Lung (tissue), 11 donors: ENCODE measurements at regions not wholly inside any gene's neighbourhood (a gene's known extent, or its start where the extent isn't known, plus 50 kb on each side); places are given as distances from the start of the nearest gene placed in this dataset.

Experiments used
- ATAC-seq: fragments of 200-7000 bp; cut with Tn5 transposase; one replicate; pipeline ENCODE4 v1.9.1; 2020; ENCODE audit warnings: moderate number of reproducible peaks; ENCODE audit not compliant: insufficient read depth, low FRiP score
- DNase-seq, 3 donors: peaks; one replicate each; pipeline ENCODE4 v3.0.0-alpha.2; 2013 to 2017
- H3K27ac ChIP-seq, 2 donors: one replicate each; pipeline ENCODE4 v1.5.1; 2013; ENCODE audit warnings: mild to moderate bottlenecking in 2 of 2, moderate library complexity in 2 of 2, control low read depth in 1 of 2, inconsistent platforms in 1 of 2, low read depth in 1 of 2, low read length in 1 of 2
- H3K27me3 ChIP-seq, 3 donors: one replicate each; pipeline ENCODE4 v1.5.1; 2013; ENCODE audit warnings: low read length in 2 of 3; ENCODE audit not compliant: control insufficient read depth in 3 of 3, insufficient read depth in 3 of 3
- H3K36me3 ChIP-seq, 4 donors: one replicate each; pipeline ENCODE4 v1.5.1; 2013; ENCODE audit warnings: low read length in 4 of 4, mild to moderate bottlenecking in 1 of 4, moderate library complexity in 1 of 4; ENCODE audit not compliant: control insufficient read depth in 4 of 4, insufficient read depth in 4 of 4
- H3K4me1 ChIP-seq, 5 donors: one replicate each; pipeline ENCODE4 v1.5.1; 2013; ENCODE audit warnings: low read length in 5 of 5, mild to moderate bottlenecking in 2 of 5, moderate library complexity in 1 of 5; ENCODE audit not compliant: control insufficient read depth in 5 of 5, insufficient read depth in 5 of 5
- H3K4me3 ChIP-seq: one replicate; pipeline ENCODE4 v1.5.1; 2013; ENCODE audit warnings: mild to moderate bottlenecking, control low read depth, moderate library complexity
- H3K9ac ChIP-seq, 2 donors: one replicate each; pipeline ENCODE4 v1.5.1; 2013; ENCODE audit warnings: low read length in 2 of 2, control low read depth in 1 of 2; ENCODE audit not compliant: insufficient read depth in 1 of 2
- H3K9me3 ChIP-seq, 4 donors: one replicate each; pipeline ENCODE4 v1.5.1; 2013; ENCODE audit warnings: low read length in 3 of 4, mild to moderate bottlenecking in 1 of 4, moderate library complexity in 1 of 4; ENCODE audit not compliant: control insufficient read depth in 4 of 4, insufficient read depth in 3 of 4
- WGBS, 2 donors: extraction: QIAGEN DNeasy Blood & Tissue Kit; methylation state at CpG; one replicate each; pipeline ENCODE4 v1.1.7; 2013; 5-methylcytosine and 5-hydroxymethylcytosine counted together
- TF ChIP-seq, protein P1 (sequence below): IDR thresholded peaks from 2 replicates; pipeline ENCODE4 v1.5.1; 2012; ENCODE audit warnings: mild to moderate bottlenecking; ENCODE audit errors: control extremely low read depth, extremely low read depth
- donor health status: control.
- donor health status: control.
- donor health status: Bipolar disorder and iron deficiency.
- donor health status: healthy.
- donor health status: DM: yes; HTN: yes; CAD: no.

DNA sequence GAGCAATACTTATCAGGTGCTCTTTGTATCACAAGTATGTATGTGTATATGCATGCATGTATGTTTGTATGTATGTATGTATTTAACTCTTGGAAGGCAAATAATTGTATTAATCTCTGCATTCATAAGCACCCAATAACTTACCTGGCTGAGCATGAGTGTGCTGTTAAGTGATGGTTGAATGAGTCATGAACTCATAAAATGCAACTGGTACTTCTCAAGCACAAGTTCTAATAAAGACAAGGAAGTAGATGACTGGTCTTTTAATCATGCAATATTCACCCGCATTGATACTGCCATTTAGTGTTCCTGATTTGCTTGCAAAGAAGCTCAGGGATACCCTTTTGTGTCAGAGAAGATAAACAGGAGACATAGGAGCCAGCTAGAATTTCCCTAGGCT is 204.9 kb upstream of the TRPM3 start:
- WGBS, 2 donors, result 81 to 92% methylated on average over 1 of the region's 1 CpG
- Histone ChIP-seq H3K9ac (no peak overlapping the region), H3K9me3 (no peaks in the 10 kb centered on the region), H3K27me3 (no peaks in the 10 kb centered on the region), H3K4me3 (no peak overlapping the region), H3K27ac (no peak overlapping the region), H3K4me1 (no peaks in the 10 kb centered on the region), H3K36me3 (no peaks in the 10 kb centered on the region)
- DNase-seq (no peak), ATAC-seq (no peak)
- TF ChIP-seq, protein P1, sequence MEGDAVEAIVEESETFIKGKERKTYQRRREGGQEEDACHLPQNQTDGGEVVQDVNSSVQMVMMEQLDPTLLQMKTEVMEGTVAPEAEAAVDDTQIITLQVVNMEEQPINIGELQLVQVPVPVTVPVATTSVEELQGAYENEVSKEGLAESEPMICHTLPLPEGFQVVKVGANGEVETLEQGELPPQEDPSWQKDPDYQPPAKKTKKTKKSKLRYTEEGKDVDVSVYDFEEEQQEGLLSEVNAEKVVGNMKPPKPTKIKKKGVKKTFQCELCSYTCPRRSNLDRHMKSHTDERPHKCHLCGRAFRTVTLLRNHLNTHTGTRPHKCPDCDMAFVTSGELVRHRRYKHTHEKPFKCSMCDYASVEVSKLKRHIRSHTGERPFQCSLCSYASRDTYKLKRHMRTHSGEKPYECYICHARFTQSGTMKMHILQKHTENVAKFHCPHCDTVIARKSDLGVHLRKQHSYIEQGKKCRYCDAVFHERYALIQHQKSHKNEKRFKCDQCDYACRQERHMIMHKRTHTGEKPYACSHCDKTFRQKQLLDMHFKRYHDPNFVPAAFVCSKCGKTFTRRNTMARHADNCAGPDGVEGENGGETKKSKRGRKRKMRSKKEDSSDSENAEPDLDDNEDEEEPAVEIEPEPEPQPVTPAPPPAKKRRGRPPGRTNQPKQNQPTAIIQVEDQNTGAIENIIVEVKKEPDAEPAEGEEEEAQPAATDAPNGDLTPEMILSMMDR, result no peak

DNA sequence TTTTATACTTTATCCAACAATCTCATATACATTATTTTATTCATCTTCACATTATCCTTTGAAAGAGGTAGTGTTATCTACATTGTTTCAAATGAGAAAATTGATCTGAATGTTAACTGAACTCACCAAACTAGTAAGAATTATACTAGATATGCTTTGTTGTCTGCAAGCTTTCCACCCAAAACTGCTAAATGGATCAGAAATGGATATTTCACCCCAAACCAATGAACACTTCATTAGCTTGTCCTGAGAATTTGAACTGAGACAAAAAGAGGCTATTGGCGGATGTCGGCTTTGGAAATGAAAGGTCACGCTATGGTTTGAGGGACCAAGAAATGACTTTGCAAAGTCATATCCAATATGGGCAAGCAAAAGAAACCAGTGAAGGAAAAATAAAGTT is 201.9 kb upstream of the TRPM3 start:
- 95 to 98% methylated on average over 3 of the region's 3 CpGs for WGBS, 2 donors
- no peaks in the 10 kb centered on the region for H3K4me1 ChIP-seq
- TF ChIP-seq, protein P1, result no peak
- DNase-seq (no peak), ATAC-seq (no peak)
- H3K9me3 ChIP-seq, result no peaks in the 10 kb centered on the region
- no peak overlapping the region for H3K4me3 ChIP-seq
- no peak overlapping the region for H3K9ac ChIP-seq
- no peaks in the 10 kb centered on the region for H3K36me3 ChIP-seq
- no peaks in the 10 kb centered on the region for H3K27me3 ChIP-seq
- no peak overlapping the region for H3K27ac ChIP-seq

DNA sequence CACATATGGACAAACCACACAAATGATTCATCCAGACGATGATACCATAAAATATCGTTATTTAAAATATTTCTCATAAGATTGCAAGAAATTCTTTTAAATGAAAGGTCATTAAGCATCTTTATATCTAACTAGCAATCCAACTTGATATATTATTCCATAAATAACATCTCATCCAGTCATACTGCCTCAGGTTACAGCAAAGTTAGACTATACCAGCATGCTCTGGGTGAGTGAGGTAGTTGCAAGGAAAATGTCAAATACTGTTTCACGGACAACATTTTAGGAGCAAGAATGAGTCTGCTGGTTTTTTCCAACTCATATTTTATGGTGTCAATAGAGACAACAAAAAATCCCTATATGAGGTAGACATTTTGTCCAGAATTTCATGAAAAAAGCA is 200.9 kb upstream of the TRPM3 start:
- WGBS, 2 donors, result 92 to 94% methylated on average over 3 of the region's 3 CpGs
- no peak overlapping the region for H3K4me3 ChIP-seq
- ATAC-seq, result no peak

DNA sequence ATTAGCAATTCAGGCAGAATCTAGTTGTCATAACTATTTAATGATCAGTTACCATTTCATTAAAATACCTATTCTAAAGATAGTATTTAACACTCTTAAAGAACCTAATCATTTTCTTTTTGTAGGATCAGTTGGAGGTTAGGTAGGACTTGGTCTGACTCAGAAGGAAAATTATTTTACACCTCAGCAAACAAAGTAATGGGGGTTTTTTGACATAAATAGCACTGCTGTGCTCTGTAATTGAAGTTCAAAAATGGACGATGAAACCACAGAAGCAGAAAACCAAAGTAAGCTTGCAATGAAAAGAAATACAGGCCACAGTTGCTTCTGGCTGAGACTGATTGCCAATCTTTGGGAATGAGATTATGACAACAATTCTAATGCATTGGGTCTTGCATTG is 187.0 kb upstream of the TRPM3 start:
- Histone ChIP-seq H3K4me1 (no peaks in the 10 kb centered on the region), H3K9me3 (no peaks in the 10 kb centered on the region), H3K27ac (no peak overlapping the region), H3K4me3 (no peak overlapping the region), H3K36me3 (no peaks in the 10 kb centered on the region), H3K9ac (no peak overlapping the region), H3K27me3 (peaks cover 0 to 3% (median 0%) of the 10 kb centered on the region in 3 donors)
- 88 to 93% methylated on average over 1 of the region's 1 CpG for WGBS, 2 donors
- TF ChIP-seq, protein P1, result no peak
- ATAC-seq (no peak), DNase-seq (no peak)

More for the DNA sequence above, 200.9 kb upstream of the TRPM3 start:
- no peak overlapping the region for H3K9ac ChIP-seq
- H3K36me3 ChIP-seq, result no peaks in the 10 kb centered on the region
- H3K27ac ChIP-seq, result no peak overlapping the region
- H3K4me1 ChIP-seq, result no peaks in the 10 kb centered on the region
- no peaks in the 10 kb centered on the region for H3K9me3 ChIP-seq
- TF ChIP-seq, protein P1, result no peak
- DNase-seq, result no peak
- no peaks in the 10 kb centered on the region for H3K27me3 ChIP-seq
